HCT116 (cell line): ENCODE measurements at regions not wholly inside any gene's neighbourhood (a gene's known extent, or its start where the extent isn't known, plus 50 kb on each side); places are given as distances from the start of the nearest gene placed in this dataset.

Experiments
- EGR1 ChIP-seq: IDR thresholded peaks from 2 replicates; pipeline ENCODE4 v1.6.1; 2012; ENCODE audit warnings: low read depth
- EZH2 ChIP-seq: fragments of 200-600 bp; sonication (generic); IDR thresholded peaks from 2 replicates; pipeline ENCODE4 v1.6.1; 2017; ENCODE audit warnings: antibody characterized with exemption, mixed run types
- POLR2A ChIP-seq: IDR thresholded peaks from 2 replicates; pipeline ENCODE4 v1.7.0; 2011; ENCODE audit warnings: borderline replicate concordance; ENCODE audit not compliant: insufficient read depth, insufficient read length; ENCODE audit errors: extremely low read depth
- ZFX ChIP-seq: fragments of 450-650 bp; IDR thresholded peaks from 2 replicates; pipeline ENCODE4 v1.6.1; 2017
- TF ChIP-seq, protein P1 (sequence below), 3 experiments: fragments of 200-600 bp in 1 of 3; sonication (generic) in 1 of 3; IDR thresholded peaks in 2 of 3; conservative IDR thresholded peaks in 1 of 3; 2 replicates each; pipeline ENCODE4 v1.5.1; 2012 to 2017; ENCODE audit warnings: low read depth in 2 of 3, low read length in 2 of 3, antibody characterized with exemption in 1 of 3, borderline replicate concordance in 1 of 3, control low read depth in 1 of 3, mild to moderate bottlenecking in 1 of 3, mixed read lengths in 1 of 3, mixed run types in 1 of 3, moderate library complexity in 1 of 3; ENCODE audit not compliant: insufficient read depth in 1 of 3

- TF ChIP-seq, protein P1, sequence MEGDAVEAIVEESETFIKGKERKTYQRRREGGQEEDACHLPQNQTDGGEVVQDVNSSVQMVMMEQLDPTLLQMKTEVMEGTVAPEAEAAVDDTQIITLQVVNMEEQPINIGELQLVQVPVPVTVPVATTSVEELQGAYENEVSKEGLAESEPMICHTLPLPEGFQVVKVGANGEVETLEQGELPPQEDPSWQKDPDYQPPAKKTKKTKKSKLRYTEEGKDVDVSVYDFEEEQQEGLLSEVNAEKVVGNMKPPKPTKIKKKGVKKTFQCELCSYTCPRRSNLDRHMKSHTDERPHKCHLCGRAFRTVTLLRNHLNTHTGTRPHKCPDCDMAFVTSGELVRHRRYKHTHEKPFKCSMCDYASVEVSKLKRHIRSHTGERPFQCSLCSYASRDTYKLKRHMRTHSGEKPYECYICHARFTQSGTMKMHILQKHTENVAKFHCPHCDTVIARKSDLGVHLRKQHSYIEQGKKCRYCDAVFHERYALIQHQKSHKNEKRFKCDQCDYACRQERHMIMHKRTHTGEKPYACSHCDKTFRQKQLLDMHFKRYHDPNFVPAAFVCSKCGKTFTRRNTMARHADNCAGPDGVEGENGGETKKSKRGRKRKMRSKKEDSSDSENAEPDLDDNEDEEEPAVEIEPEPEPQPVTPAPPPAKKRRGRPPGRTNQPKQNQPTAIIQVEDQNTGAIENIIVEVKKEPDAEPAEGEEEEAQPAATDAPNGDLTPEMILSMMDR (IDR thresholded peaks at IDR 0.05 in 2 of 3, conservative IDR thresholded peaks at IDR 0.05 in 1 of 3; ENCODE audit: borderline replicate concordance in 1 of 3, insufficient read depth in 1 of 3, low read depth in 2 of 3, low read length in 2 of 3) = no peak
- TF ChIP-seq ZFX (no peak), EGR1 (no peak), POLR2A (no peak), EZH2 (no peak)
Observed at GRCh38 chr18:61183798-61184197, 149.4 kb upstream of the CDH20 start.
